ENCODE measurements at regions not wholly inside any gene's neighbourhood (a gene's known extent, or its start where the extent isn't known, plus 50 kb on each side); places are given as distances from the start of the nearest gene placed in this dataset.

DNA sequence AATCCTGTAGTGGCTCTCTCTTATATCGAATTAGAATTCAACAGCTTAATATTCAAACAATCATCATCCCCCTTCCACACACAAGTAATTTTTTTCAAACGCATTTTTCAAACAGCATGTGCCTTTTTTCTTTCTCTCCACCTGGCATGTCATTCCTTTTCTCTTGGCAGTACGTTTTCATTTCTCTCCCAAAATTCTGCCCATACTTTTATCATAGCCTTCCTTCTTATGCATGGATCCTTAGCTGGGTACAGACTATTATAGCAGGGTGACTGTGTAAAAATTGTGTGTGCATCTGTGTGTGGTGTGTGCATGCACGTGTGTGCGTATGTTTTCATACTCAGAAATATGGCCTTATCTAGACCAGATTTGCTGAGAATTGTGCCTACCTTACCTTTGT, 184.3 kb downstream of the ZC3H11B start:
- H3K4me3 ChIP-seq (ENCODE audit: insufficient read depth, low read depth, low read length): no peak overlapping the region
- H3K36me3 ChIP-seq (ENCODE audit: control insufficient read depth, insufficient read depth, low read length): no peaks in the 10 kb centered on the region
- no peaks in the 10 kb centered on the region for H3K27me3 ChIP-seq (ENCODE audit: control insufficient read depth, insufficient read depth, low read length, poor library complexity, severe bottlenecking)
- no peaks in the 10 kb centered on the region for H3K4me1 ChIP-seq (ENCODE audit: control insufficient read depth, insufficient read depth, low read length)
- H3K9me3 ChIP-seq (ENCODE audit: control insufficient read depth, low read length): no peaks in the 10 kb centered on the region
- 70 to 75% methylated on average over 5 of the region's 5 CpGs for WGBS, 2 experiments
- no peak overlapping the region for H3K27ac ChIP-seq (ENCODE audit: insufficient read depth, low read depth, low read length, poor library complexity, severe bottlenecking)

DNA sequence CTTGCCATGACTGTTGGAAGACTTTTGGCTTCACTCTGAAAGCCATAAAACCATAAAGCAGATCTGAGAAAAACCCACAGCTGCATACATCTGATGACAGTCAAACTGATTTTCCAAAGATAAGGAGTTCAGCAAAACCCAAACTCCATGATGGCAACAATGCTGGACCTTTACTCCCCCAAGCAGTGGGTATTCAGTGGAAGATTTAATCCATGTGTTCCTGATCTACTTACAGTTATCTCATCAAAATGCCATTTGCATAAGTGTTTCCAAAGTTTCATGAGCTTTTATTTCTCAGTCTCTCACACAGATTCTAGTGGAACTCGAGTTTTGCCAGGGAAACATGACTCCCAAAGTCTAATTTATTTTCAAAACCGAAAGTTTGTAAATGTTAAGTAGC, 184.9 kb downstream of the ZC3H11B start:
- Histone ChIP-seq H3K4me1 (ENCODE audit: control insufficient read depth, insufficient read depth, low read length) (no peaks in the 10 kb centered on the region), H3K27ac (ENCODE audit: insufficient read depth, low read depth, low read length, poor library complexity, severe bottlenecking) (no peak overlapping the region), H3K9me3 (ENCODE audit: control insufficient read depth, low read length) (no peaks in the 10 kb centered on the region), H3K4me3 (ENCODE audit: insufficient read depth, low read depth, low read length) (no peak overlapping the region), H3K27me3 (ENCODE audit: control insufficient read depth, insufficient read depth, low read length, poor library complexity, severe bottlenecking) (no peaks in the 10 kb centered on the region), H3K36me3 (ENCODE audit: control insufficient read depth, insufficient read depth, low read length) (no peaks in the 10 kb centered on the region)
- WGBS, 2 experiments: 79 to 100% methylated on average over 1 to 2 of the region's 2 CpGs

DNA sequence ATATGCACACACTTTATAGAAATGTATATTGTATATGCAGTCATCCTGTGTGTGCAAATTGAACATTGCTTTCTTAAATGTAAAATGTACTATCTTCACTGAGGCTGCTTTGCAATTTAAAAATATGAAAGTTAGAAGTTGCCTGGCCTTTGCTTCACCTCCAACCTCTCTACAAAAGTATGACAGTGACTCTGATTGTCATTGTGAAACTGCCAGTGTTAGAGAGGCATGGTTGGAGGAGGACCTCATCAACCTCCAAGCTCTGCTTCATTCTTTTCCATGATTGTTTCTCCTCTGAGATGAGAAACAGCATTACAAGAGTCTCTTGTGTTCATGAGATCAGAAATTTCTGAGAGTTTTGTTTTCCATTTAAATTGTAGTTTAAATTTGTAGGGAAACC, 185.5 kb downstream of the ZC3H11B start:
- H3K27me3 ChIP-seq (ENCODE audit: control insufficient read depth, insufficient read depth, low read length, poor library complexity, severe bottlenecking): no peaks in the 10 kb centered on the region

DNA sequence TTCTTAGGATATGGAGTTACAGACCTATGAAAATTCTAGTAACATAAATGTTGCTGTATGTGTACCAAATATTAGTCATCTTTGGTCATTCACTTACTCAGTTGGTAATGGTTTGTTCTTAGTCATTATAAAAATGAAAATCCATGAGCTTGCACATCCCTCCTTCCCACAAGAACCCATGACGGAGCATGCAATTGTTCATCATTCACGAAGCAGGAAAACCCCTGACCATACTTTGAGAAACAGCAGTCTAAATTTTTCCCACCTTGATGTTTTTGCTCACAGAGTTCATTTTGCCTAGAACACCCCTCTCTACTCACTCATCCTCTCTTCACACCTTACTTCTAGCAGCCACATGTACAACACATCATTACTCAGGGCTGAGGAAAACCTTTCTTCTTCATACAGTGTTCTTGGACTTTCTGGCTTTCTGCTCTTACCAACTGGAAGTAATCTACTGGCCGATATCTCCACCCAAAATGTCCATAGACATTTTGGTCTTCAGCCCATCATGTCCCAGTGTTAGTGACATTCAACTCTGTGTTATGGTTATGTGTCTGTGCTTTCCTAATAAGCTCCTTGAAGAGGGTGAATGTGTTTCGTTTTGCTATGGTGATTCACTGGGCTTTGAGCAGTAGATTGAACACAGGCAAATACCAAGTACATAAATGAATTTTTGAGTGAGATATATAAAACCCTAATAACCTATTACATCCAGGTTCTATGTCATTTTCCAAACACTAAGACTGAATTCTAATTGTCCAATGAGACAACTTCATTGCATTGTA, 189.9 kb downstream of the ZC3H11B start:
- 94 to 96% methylated on average over 4 of the region's 4 CpGs for WGBS, 2 experiments
- Histone ChIP-seq H3K4me1 (ENCODE audit: control insufficient read depth, insufficient read depth, low read length) (no peaks in the 10 kb centered on the region), H3K27me3 (ENCODE audit: control insufficient read depth, insufficient read depth, low read length, poor library complexity, severe bottlenecking) (no peaks in the 10 kb centered on the region), H3K4me3 (ENCODE audit: insufficient read depth, low read depth, low read length) (no peak overlapping the region), H3K36me3 (ENCODE audit: control insufficient read depth, insufficient read depth, low read length) (no peaks in the 10 kb centered on the region), H3K9me3 (ENCODE audit: control insufficient read depth, low read length) (no peaks in the 10 kb centered on the region), H3K27ac (ENCODE audit: insufficient read depth, low read depth, low read length, poor library complexity, severe bottlenecking) (no peak overlapping the region)

More for the DNA sequence above, 185.5 kb downstream of the ZC3H11B start:
- no peaks in the 10 kb centered on the region for H3K9me3 ChIP-seq (ENCODE audit: control insufficient read depth, low read length)
- H3K27ac ChIP-seq (ENCODE audit: insufficient read depth, low read depth, low read length, poor library complexity, severe bottlenecking): no peak overlapping the region
- H3K36me3 ChIP-seq (ENCODE audit: control insufficient read depth, insufficient read depth, low read length): no peaks in the 10 kb centered on the region
- H3K4me3 ChIP-seq (ENCODE audit: insufficient read depth, low read depth, low read length): no peak overlapping the region
- H3K4me1 ChIP-seq (ENCODE audit: control insufficient read depth, insufficient read depth, low read length): no peaks in the 10 kb centered on the region

DNA sequence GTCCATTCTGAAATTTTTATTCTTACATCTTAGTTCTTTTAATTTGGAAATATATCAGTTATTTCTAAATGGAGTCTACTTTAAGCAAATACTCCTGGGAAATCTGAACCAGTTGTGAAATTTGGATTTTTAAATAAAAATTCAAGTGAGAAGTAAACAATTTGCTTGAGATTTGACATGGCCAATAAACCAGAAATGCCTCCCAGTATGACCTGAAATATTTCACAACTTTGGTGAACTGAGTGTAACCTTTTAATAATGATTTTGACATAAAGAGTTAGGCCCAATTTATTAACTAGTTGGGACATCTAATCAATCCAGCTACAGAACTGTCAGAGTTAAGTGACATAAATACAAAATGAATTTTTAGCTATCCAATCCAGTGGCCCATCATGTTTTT, 192.0 kb downstream of the ZC3H11B start:
- Histone ChIP-seq H3K4me3 (ENCODE audit: insufficient read depth, low read depth, low read length) (no peak overlapping the region), H3K9me3 (ENCODE audit: control insufficient read depth, low read length) (no peaks in the 10 kb centered on the region), H3K27me3 (ENCODE audit: control insufficient read depth, insufficient read depth, low read length, poor library complexity, severe bottlenecking) (no peaks in the 10 kb centered on the region), H3K4me1 (ENCODE audit: control insufficient read depth, insufficient read depth, low read length) (no peaks in the 10 kb centered on the region), H3K36me3 (ENCODE audit: control insufficient read depth, insufficient read depth, low read length) (no peaks in the 10 kb centered on the region), H3K27ac (ENCODE audit: insufficient read depth, low read depth, low read length, poor library complexity, severe bottlenecking) (no peak overlapping the region)

DNA sequence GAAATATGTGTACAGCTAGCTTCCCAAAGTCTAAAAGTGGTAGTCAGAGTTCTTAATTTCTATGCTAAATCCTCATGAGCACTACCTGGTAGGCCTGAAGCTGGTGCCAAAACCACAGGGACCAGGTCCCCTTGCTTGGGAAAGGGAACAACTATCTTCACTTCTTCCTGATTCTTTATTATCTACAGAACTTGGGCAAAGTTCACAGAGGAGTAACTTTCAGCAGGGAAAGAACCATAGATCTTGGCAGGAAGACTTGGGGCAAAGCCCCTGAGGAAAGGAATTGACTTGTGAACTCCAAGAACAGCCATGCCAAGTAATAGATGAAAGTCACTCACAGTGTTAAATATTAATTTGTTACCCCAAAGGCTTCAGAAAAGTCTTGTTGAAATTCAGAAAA, 193.0 kb downstream of the ZC3H11B start:
- Histone ChIP-seq H3K36me3 (ENCODE audit: control insufficient read depth, insufficient read depth, low read length) (no peaks in the 10 kb centered on the region), H3K27me3 (ENCODE audit: control insufficient read depth, insufficient read depth, low read length, poor library complexity, severe bottlenecking) (no peaks in the 10 kb centered on the region), H3K9me3 (ENCODE audit: control insufficient read depth, low read length) (no peaks in the 10 kb centered on the region), H3K27ac (ENCODE audit: insufficient read depth, low read depth, low read length, poor library complexity, severe bottlenecking) (no peak overlapping the region), H3K4me3 (ENCODE audit: insufficient read depth, low read depth, low read length) (no peak overlapping the region), H3K4me1 (ENCODE audit: control insufficient read depth, insufficient read depth, low read length) (no peaks in the 10 kb centered on the region)

DNA sequence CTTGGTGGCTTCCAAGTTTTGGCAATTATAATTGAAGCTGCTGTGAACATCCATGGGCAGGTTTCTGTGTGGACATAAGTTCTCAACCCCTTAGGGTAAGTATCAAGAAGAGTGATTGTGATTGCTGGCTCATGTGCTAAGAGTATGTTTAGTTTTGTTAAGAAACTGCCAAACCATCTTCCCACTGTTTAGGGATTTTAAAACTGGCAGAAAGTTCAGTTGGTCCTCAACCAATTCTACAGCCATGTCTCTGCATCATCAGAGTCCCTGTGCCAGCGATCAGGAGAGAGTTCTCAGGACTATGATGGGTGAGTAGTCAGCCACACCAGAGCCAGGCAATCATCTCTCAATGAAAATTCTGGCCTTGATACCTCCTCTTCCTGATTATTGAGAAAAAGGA, 193.8 kb downstream of the ZC3H11B start:
- Histone ChIP-seq H3K9me3 (ENCODE audit: control insufficient read depth, low read length) (no peaks in the 10 kb centered on the region), H3K27me3 (ENCODE audit: control insufficient read depth, insufficient read depth, low read length, poor library complexity, severe bottlenecking) (no peaks in the 10 kb centered on the region), H3K4me3 (ENCODE audit: insufficient read depth, low read depth, low read length) (no peak overlapping the region), H3K27ac (ENCODE audit: insufficient read depth, low read depth, low read length, poor library complexity, severe bottlenecking) (no peak overlapping the region), H3K36me3 (ENCODE audit: control insufficient read depth, insufficient read depth, low read length) (no peaks in the 10 kb centered on the region), H3K4me1 (ENCODE audit: control insufficient read depth, insufficient read depth, low read length) (no peaks in the 10 kb centered on the region)
- 93 to 100% methylated on average over 1 of the region's 1 CpG for WGBS, 2 experiments

DNA sequence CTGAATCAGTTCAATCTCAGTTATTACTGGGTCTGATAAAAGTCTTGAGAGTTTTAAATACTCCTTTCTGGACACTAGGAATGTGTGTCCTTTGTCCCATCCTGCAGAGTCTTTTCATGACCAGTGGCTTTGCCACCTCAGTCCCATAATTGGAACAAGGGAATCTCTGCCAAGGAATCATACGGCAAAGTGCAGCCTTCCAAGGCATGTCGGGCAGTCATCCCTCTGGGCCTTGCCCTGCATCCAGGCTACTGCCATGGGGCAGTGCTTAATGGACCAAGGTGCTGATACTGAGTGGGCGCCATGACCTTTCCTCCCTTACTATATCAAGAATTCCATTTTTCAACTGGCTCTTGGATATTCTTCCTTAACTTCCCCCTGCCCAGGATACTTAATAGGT, 195.3 kb downstream of the ZC3H11B start:
- no peak overlapping the region for H3K4me3 ChIP-seq (ENCODE audit: insufficient read depth, low read depth, low read length)
- H3K27me3 ChIP-seq (ENCODE audit: control insufficient read depth, insufficient read depth, low read length, poor library complexity, severe bottlenecking): no peaks in the 10 kb centered on the region
- WGBS, 2 experiments: 92 to 94% methylated on average over 3 of the region's 3 CpGs
- no peaks in the 10 kb centered on the region for H3K4me1 ChIP-seq (ENCODE audit: control insufficient read depth, insufficient read depth, low read length)
- H3K9me3 ChIP-seq (ENCODE audit: control insufficient read depth, low read length): no peaks in the 10 kb centered on the region
- H3K36me3 ChIP-seq (ENCODE audit: control insufficient read depth, insufficient read depth, low read length): no peaks in the 10 kb centered on the region
- no peak overlapping the region for H3K27ac ChIP-seq (ENCODE audit: insufficient read depth, low read depth, low read length, poor library complexity, severe bottlenecking)

DNA sequence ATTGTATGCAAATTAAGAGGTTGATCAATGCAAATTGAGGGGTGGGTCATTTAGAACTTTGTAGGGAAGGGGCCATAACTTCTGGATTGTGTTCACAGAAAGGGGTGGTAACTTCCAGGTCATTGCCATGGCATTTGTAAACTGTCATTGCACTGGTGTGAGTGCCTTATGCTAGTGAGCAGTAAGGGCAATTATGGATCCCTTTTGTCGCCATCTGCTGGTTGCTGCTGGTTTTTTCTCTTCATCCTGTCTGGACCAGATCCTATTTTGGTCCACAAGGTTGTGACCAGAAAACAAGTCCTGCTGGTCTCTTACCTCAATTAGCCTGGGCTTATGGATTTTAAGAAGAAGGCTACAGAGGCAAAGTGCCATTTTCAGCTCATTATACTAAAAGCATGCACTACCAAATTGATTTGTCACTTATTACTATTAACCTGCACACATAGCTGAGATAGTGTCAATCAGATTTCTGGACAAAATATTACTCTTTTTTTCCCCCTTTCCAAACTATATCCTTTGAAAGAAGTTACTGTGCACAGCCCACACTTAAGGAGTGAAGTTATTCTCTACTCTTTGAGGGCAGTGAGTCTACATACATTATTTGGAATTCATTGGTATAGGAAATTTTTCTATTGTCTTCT, 196.2 kb downstream of the ZC3H11B start:
- 8 to 21% methylated on average over 1 of the region's 1 CpG for WGBS, 2 experiments
- Histone ChIP-seq H3K4me3 (ENCODE audit: insufficient read depth, low read depth, low read length) (no peak overlapping the region), H3K27me3 (ENCODE audit: control insufficient read depth, insufficient read depth, low read length, poor library complexity, severe bottlenecking) (no peaks in the 10 kb centered on the region), H3K9me3 (ENCODE audit: control insufficient read depth, low read length) (no peaks in the 10 kb centered on the region), H3K36me3 (ENCODE audit: control insufficient read depth, insufficient read depth, low read length) (no peaks in the 10 kb centered on the region), H3K4me1 (ENCODE audit: control insufficient read depth, insufficient read depth, low read length) (no peaks in the 10 kb centered on the region), H3K27ac (ENCODE audit: insufficient read depth, low read depth, low read length, poor library complexity, severe bottlenecking) (no peak overlapping the region)

DNA sequence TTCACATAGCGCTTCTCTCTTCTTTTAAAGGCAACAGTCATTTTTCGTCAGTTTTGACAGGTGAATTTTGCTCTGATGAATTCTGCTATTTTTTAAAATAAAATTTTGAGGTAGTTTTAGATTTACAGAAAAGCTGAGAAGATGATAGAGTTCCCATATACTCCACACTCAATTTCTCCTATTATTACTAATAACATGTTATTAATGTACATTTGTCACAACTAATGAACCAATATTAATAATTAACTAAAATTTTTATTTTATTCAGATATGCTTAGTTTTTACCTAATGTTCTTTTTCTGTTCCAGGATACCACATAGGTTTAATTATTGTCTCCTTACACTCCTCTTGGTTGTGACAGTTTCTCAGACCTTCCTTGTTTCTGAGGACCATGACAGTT, 197.0 kb downstream of the ZC3H11B start:
- Histone ChIP-seq H3K27me3 (ENCODE audit: control insufficient read depth, insufficient read depth, low read length, poor library complexity, severe bottlenecking) (no peaks in the 10 kb centered on the region), H3K36me3 (ENCODE audit: control insufficient read depth, insufficient read depth, low read length) (no peaks in the 10 kb centered on the region), H3K4me3 (ENCODE audit: insufficient read depth, low read depth, low read length) (no peak overlapping the region), H3K4me1 (ENCODE audit: control insufficient read depth, insufficient read depth, low read length) (no peaks in the 10 kb centered on the region), H3K9me3 (ENCODE audit: control insufficient read depth, low read length) (no peaks in the 10 kb centered on the region), H3K27ac (ENCODE audit: insufficient read depth, low read depth, low read length, poor library complexity, severe bottlenecking) (no peak overlapping the region)
- WGBS, 2 experiments: 91 to 100% methylated on average over 2 of the region's 2 CpGs
